Bronchial epithelial cell (primary cell): ENCODE measurements at regions not wholly inside any gene's neighbourhood (a gene's known extent, or its start where the extent isn't known, plus 50 kb on each side); places are given as distances from the start of the nearest gene placed in this dataset.
"Not testable (repeated sequence)": the region's sequence is repeated elsewhere in the genome, so short reads cannot be mapped to it uniquely, and the experiment has no call there.

Source experiments
- DNase-seq: peaks from one replicate; pipeline ENCODE4 v3.0.0-alpha.2; 2010; ENCODE audit warnings: low read depth
- FAIRE-seq: peaks from 2 replicates; lab custom pipeline; 2011; peaks lifted over from hg19 to GRCh38; lab: Jason Lieb, UNC
- H3K27me3 ChIP-seq: 2 replicates; pipeline ENCODE4 v1.5.1; 2011; ENCODE audit warnings: low read length; ENCODE audit not compliant: control insufficient read depth, insufficient read depth
- H3K36me3 ChIP-seq: 2 replicates; pipeline ENCODE4 v1.5.1; 2011; ENCODE audit warnings: low read length; ENCODE audit not compliant: control insufficient read depth, insufficient read depth
- H3K4me3 ChIP-seq: 2 replicates; pipeline ENCODE4 v1.5.1; 2011; ENCODE audit warnings: mild to moderate bottlenecking, low read depth, low read length, control low read depth
- CTCF ChIP-seq: IDR thresholded peaks from 2 replicates; pipeline ENCODE4 v1.5.1; 2011; ENCODE audit warnings: mild to moderate bottlenecking, moderate library complexity, low read length, control low read depth, inconsistent platforms; ENCODE audit not compliant: insufficient read depth, severe bottlenecking

- H3K4me3 ChIP-seq: no peak overlapping the region
- no peak for TF ChIP-seq CTCF
- no peaks in the 10 kb centered on the region for H3K36me3 ChIP-seq
- FAIRE-seq: no peak
- no peak for DNase-seq
- H3K27me3 ChIP-seq: no peaks in the 10 kb centered on the region
Observed at GRCh38 chr5:124828731-124829234, 82.3 kb upstream of the ZNF608 start.

GRCh38 chr5:124831687-124832240 is 85.3 kb upstream of the ZNF608 start:
- Histone ChIP-seq H3K36me3 (no peaks in the 10 kb centered on the region), H3K27me3 (no peaks in the 10 kb centered on the region), H3K4me3 (no peak overlapping the region)
- DNase-seq (no peak), FAIRE-seq (no peak)
- no peak for TF ChIP-seq CTCF

GRCh38 chr5:124832510-124832909 is 86.1 kb upstream of the ZNF608 start:
- TF ChIP-seq CTCF: no peak
- DNase-seq: no peak
- Histone ChIP-seq H3K27me3 (no peaks in the 10 kb centered on the region), H3K4me3 (no peak overlapping the region), H3K36me3 (no peaks in the 10 kb centered on the region)
- FAIRE-seq: no peak

GRCh38 chr5:124836314-124836713 is 89.9 kb upstream of the ZNF608 start:
- not testable (repeated sequence) for H3K36me3 ChIP-seq, H3K4me3 ChIP-seq, H3K27me3 ChIP-seq, FAIRE-seq, DNase-seq

GRCh38 chr5:124839371-124839998 is 93.0 kb upstream of the ZNF608 start:
- Histone ChIP-seq H3K36me3 (no peaks in the 10 kb centered on the region), H3K4me3 (no peak overlapping the region), H3K27me3 (no peaks in the 10 kb centered on the region)
- no peak for TF ChIP-seq CTCF
- FAIRE-seq: no peak
- peak; percentile 45 for DNase-seq

- H3K27me3 ChIP-seq: no peaks in the 10 kb centered on the region
- DNase-seq (peak; percentile 84), FAIRE-seq (no peak)
- no peaks in the 10 kb centered on the region for H3K36me3 ChIP-seq
- no peak for TF ChIP-seq CTCF
- peak overlapping the region; percentile 3 for H3K4me3 ChIP-seq
Observed at GRCh38 chr5:124841829-124842712, 95.6 kb upstream of the ZNF608 start.
